ENCODE measurements at regions not wholly inside any gene's neighbourhood (a gene's known extent, or its start where the extent isn't known, plus 50 kb on each side); places are given as distances from the start of the nearest gene placed in this dataset.

DNA sequence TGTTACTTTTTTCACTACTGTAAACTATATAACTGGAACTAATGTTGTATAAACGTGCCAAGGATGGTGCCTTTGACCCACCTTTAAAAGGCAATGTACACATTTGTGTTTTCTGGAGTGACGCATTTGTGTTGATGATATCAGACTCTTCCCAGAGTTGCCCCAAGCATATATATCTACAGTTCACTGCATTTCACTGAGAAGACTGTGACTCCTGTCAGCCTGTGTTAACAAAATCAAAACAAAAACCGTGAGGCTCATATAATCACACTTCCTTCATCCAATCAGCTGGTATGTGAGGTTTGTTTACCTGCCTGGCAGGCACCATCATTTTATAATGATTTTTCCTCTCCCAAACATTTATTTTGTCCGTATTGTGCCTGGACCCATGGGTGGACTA is 117.6 kb upstream of the ROBO1 start:
- no peak for DNase-seq (ENCODE audit: low spot score)
- TF ChIP-seq, protein P1, sequence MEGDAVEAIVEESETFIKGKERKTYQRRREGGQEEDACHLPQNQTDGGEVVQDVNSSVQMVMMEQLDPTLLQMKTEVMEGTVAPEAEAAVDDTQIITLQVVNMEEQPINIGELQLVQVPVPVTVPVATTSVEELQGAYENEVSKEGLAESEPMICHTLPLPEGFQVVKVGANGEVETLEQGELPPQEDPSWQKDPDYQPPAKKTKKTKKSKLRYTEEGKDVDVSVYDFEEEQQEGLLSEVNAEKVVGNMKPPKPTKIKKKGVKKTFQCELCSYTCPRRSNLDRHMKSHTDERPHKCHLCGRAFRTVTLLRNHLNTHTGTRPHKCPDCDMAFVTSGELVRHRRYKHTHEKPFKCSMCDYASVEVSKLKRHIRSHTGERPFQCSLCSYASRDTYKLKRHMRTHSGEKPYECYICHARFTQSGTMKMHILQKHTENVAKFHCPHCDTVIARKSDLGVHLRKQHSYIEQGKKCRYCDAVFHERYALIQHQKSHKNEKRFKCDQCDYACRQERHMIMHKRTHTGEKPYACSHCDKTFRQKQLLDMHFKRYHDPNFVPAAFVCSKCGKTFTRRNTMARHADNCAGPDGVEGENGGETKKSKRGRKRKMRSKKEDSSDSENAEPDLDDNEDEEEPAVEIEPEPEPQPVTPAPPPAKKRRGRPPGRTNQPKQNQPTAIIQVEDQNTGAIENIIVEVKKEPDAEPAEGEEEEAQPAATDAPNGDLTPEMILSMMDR (IDR thresholded peaks at IDR 0.05; ENCODE audit: extremely low read depth, missing control alignments) = no peak

DNA sequence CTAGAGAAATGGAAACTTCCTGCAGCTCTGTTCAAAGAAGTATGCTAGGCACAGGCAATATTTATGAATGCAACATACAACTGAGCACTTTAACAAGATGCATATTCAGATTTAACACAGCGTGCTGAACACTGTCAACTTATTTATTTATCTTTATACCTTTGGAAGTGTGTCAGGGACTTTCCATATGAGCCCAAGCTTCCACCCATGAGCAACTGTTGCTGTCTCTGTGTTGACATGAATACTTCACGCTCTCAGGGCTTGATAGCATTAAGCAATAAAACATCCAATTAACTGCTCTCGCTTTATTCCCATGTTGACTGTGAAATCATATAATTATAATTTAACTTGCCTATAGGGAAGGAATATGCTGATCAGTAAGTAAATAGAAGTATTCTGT is 116.6 kb upstream of the ROBO1 start:
- TF ChIP-seq, protein P1 (IDR thresholded peaks at IDR 0.05; ENCODE audit: extremely low read depth, missing control alignments) = no peak
- DNase-seq (ENCODE audit: low spot score) = no peak

DNA sequence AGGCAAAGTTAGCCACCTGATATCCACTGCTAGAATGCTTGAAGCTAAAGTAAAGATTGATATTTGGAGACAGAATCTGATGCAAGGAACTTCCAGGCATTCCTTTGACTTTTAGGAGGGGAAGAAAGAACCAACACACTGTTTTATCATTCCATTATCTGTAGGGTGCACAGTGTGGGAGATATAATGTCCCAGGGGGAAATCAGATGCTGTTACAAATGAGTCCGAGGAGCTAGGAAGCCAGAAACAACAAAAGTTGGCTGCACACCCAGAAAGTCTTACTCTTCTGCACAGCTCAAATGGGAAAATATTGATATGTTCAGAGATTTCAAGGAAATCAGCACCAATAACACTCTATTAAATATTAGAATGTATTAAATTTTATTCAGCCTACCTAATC is 113.6 kb upstream of the ROBO1 start:
- TF ChIP-seq, protein P1 (IDR thresholded peaks at IDR 0.05; ENCODE audit: extremely low read depth, missing control alignments) = no peak

DNA sequence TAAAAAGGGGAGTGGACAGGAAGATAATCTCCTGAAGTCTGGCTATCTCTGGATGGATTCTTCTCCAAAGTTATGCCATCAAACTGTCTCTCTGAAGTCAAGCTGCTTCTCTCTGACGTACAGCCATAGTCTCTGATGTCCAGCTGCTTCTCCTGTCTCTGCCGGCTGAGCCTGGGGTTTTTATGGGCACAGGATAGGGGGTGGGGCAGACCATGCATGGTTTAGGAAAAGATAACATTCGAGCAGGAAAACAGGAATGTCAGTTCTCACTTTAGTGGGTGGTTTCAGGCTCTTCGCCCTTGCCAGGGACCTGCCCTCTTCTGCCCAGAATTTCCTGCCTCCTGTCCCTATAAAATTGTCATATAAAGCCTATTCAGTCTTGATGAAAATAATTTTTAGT is 110.9 kb upstream of the ROBO1 start:
- TF ChIP-seq, protein P1 (IDR thresholded peaks at IDR 0.05; ENCODE audit: extremely low read depth, missing control alignments) = no peak

More for the DNA sequence above, 113.6 kb upstream of the ROBO1 start:
- DNase-seq (ENCODE audit: low spot score) = no peak

DNA sequence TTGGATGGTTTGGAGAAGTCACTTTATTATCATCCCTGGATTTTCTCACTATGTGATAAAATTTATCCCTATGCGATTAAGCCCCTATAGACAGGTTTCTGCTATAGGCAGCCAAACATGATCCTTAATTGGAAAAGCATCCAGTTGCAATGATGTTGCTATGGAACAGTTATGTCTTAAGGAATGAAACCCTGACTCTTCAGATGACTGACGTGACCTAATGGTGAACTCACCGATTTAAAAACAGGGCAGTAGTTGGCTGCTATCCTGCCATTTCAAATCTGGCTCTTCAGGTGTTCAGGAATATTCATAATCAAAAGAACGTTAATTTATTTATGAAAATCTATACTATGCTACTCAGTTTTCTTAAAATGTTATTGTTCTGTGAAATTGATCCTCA is 106.8 kb upstream of the ROBO1 start:
- no peak for DNase-seq (ENCODE audit: low spot score)
- TF ChIP-seq, protein P1 (IDR thresholded peaks at IDR 0.05; ENCODE audit: extremely low read depth, missing control alignments) = no peak

More for the DNA sequence above, 110.9 kb upstream of the ROBO1 start:
- no peak for DNase-seq (ENCODE audit: low spot score)

DNA sequence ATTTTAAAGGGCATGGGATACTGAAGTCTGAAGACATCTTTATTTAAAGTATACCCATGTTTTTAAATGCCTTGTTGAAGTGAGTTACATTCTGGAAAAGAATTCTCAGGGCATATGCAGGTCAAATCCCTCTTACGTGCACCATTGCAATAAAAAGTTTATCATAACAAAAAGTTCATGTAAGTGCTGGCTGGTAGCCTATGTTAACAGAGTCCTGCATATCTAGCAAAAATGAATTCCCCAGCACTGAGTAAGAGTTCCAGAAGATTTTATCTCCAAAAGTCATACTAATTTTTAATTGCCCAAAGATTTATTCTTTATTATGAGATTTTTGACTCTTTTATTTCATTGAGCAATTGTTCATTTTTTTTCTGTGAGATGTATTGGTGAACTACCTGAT is 104.7 kb upstream of the ROBO1 start:
- TF ChIP-seq, protein P1 (IDR thresholded peaks at IDR 0.05; ENCODE audit: extremely low read depth, missing control alignments) = no peak
- no peak for DNase-seq (ENCODE audit: low spot score)

DNA sequence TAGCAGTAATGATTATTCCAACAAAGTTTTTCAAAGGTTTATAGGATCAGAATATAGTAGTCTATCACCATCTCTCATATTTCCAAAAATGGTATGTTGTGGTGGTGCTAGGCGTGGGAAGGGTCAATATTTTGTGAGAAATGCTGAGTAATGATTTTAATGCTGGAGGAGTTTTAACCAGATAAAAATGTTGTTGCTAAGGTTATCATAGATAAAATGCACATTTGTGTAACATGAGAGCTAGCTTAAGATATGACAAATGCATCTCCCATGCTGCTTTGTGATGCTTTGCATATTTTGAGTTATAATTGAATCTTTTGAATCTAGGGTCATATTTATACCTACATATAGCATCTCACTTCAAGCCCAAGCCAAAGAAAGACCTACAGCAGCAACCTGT is 103.9 kb upstream of the ROBO1 start:
- no peak for DNase-seq (ENCODE audit: low spot score)
- TF ChIP-seq, protein P1 (IDR thresholded peaks at IDR 0.05; ENCODE audit: extremely low read depth, missing control alignments) = no peak

All from GM20000 (cell line).